ENCODE measurements at regions not wholly inside any gene's neighbourhood (a gene's known extent, or its start where the extent isn't known, plus 50 kb on each side); places are given as distances from the start of the nearest gene placed in this dataset.
A peak's percentile ranks its signal among the peaks of the same experiment; 100 is the strongest.

DNA sequence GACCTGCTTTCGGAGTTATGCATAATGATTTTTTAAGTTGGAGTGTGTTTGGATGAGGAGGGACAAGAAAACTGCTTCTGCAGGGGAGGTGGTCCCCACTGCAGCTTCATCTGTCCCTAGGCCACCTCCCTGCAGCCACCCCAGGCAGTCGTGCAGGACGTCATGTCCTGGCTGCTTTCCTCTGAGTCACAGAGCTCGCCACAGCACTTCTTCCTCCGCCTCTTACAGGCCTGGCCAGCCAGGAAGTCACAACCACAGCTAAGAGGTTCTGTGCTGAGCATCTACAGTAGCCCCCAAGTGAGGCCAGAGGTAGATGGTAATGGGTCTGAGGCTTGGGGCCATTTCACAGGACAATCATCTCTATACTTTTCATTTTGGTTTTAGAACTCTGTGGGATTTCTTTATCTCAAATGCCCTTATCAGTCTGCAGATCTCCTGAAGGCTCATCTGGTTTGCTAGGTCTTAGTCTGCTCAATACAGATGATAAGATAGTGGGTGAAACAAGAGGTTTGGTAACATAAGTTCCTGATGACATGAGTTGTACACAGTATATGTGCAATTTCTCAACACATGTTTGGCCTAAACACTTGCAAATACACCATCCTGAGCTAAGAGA is 106.4 kb downstream of the ARF6 start:
- Histone ChIP-seq H3K4me3 (no peak overlapping the region), H3K36me3 (no peaks in the 10 kb centered on the region), H3K4me1 (peaks cover 5 to 13% of the 10 kb centered on the region in 2 donors), H3K27ac (peak overlapping the region; percentile 85 to 87), H3K9me3 (no peaks in the 10 kb centered on the region), H3K27me3 (no peaks in the 10 kb centered on the region)
- intact Hi-C loops (cut with DNase I; ENCODE audit: low total_unique reads) = no loop called here
- TF ChIP-seq, protein P1, sequence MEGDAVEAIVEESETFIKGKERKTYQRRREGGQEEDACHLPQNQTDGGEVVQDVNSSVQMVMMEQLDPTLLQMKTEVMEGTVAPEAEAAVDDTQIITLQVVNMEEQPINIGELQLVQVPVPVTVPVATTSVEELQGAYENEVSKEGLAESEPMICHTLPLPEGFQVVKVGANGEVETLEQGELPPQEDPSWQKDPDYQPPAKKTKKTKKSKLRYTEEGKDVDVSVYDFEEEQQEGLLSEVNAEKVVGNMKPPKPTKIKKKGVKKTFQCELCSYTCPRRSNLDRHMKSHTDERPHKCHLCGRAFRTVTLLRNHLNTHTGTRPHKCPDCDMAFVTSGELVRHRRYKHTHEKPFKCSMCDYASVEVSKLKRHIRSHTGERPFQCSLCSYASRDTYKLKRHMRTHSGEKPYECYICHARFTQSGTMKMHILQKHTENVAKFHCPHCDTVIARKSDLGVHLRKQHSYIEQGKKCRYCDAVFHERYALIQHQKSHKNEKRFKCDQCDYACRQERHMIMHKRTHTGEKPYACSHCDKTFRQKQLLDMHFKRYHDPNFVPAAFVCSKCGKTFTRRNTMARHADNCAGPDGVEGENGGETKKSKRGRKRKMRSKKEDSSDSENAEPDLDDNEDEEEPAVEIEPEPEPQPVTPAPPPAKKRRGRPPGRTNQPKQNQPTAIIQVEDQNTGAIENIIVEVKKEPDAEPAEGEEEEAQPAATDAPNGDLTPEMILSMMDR (IDR thresholded peaks at IDR 0.05) = no peak
- TF ChIP-seq POLR2A (IDR thresholded peaks at IDR 0.05) = no peak
- peak; percentile 59 to 67 for DNase-seq

DNA sequence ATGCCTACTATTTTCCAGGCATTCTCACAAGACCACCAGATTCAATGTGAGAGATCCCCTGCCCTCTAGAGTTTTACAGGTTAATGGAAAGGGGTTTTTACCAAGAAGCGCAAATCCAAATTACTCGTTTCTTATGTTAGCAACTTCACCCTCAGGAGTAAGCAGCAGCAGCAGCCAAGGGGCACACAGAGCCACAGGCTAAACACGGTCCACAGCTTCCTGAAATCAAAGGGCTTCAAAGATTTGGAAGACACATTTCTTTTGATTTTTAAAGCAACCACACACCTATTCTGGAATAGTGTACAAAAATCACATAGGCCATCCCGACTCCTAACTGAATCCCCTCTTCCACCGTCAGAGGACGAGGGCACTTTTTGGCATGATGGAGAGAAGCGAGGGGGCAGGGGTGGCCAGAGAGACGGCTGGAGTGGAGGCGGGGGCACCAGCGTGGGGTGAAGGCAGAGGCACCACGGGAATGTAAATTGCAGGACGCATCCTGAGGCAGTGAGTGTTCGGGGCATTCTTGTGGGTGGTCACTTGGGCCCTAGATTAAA is 107.0 kb downstream of the ARF6 start:
- H3K4me1 ChIP-seq = peaks cover 5 to 13% of the 10 kb centered on the region in 2 donors
- TF ChIP-seq, protein P1 (IDR thresholded peaks at IDR 0.05) = no peak
- TF ChIP-seq POLR2A (IDR thresholded peaks at IDR 0.05) = no peak
- no peaks in the 10 kb centered on the region for H3K9me3 ChIP-seq
- intact Hi-C loops (cut with DNase I; ENCODE audit: low total_unique reads) = no loop called here
- no peak overlapping the region for H3K4me3 ChIP-seq
- H3K27me3 ChIP-seq = no peaks in the 10 kb centered on the region
- no peak for DNase-seq
- peak overlapping the region; percentile 85 to 87 for H3K27ac ChIP-seq
- H3K36me3 ChIP-seq = no peaks in the 10 kb centered on the region

DNA sequence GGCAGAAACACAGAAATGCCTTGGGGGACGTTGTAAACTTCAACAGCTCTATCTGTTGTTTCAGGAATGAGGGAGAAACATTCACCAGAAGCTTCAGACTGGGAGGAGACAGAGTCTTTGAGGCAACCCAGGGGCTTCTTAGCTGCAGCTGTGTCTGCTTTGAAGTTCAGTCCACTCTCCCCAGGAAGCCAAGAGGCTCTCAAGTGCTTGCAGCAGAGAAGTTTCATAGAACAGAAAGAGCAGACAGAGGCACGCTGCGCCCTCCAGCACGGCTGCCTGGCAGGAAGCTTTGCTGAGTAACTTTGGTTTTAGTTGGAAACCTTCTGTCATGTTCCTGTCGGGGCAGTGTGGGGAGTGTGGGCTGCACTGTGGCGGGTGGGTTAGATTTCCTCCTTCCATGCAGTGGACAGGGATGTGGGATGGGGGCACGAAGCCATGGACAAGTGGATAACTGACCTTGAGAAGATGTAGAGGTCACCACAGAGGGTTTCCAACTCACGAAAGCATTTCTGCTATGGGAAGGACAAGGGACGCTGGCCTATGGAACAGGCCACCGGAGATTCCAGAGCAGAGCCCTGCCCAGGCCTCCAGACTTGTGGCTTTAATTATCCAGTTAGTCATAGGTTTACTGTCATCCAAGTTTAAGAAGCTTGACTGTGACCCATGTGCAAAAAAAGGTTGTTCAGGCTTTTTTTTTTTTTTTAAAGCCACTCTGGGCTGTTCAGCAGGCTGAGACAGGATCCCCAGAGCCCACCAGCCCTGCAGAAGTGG is 107.7 kb downstream of the ARF6 start:
- intact Hi-C loops (cut with DNase I; ENCODE audit: low total_unique reads) = no loop called here
- DNase-seq = peak; percentile 62 to 68
- H3K4me3 ChIP-seq = no peak overlapping the region
- no peaks in the 10 kb centered on the region for H3K27me3 ChIP-seq
- H3K9me3 ChIP-seq = no peaks in the 10 kb centered on the region
- no peaks in the 10 kb centered on the region for H3K36me3 ChIP-seq
- TF ChIP-seq, protein P1 (IDR thresholded peaks at IDR 0.05) = no peak
- TF ChIP-seq POLR2A (IDR thresholded peaks at IDR 0.05) = no peak
- H3K4me1 ChIP-seq = peaks cover 5 to 13% of the 10 kb centered on the region in 2 donors
- H3K27ac ChIP-seq = peak overlapping the region; percentile 85 to 87

DNA sequence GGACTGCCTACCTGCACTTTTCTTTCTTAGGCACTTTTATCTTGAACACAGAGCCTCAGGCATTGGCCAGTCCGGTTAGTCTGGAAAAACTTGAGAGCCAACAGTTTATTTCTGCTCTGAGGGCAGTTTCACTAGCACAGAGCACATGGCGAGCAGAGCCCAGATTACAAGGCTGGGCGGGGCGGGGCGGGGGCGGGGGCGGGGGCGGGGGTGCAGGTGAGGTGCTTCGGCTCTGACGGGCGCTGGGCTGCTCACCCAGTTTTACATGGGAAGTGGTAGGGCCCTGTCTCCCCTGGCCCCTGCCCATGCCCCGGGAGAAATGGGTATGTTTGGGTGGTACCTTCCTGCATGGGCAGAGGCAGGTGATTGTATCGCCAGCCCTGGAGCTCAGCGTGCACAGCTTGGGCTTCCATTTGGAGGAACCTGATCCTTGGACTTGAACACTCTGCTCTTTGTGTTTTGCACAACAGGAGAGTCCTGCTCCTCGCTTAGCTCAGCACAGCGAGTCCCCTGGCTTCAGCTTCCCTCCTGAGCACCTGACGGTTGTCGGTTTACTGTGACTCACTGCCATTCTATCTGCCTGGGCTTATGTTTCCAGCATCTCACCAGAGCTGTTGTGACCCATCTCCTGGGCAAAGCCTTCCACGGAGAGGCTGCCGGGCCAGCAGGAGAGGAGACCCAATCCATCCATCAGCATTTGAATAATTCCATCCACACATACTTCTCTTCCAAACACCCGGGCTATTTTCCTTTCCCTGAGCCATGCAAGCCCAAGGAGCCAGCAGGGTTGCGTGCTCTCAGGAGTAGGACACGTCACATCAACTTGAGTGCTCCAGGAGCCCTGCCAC is 108.5 kb downstream of the ARF6 start:
- intact Hi-C loops (cut with DNase I; ENCODE audit: low total_unique reads) = no loop called here
- H3K27ac ChIP-seq = peak overlapping the region; percentile 85 to 87
- no peak overlapping the region for H3K4me3 ChIP-seq
- DNase-seq = peak; percentile 35 to 44
- H3K9me3 ChIP-seq = no peaks in the 10 kb centered on the region
- peaks cover 5 to 13% of the 10 kb centered on the region in 2 donors for H3K4me1 ChIP-seq
- TF ChIP-seq POLR2A (IDR thresholded peaks at IDR 0.05) = no peak
- TF ChIP-seq, protein P1 (IDR thresholded peaks at IDR 0.05) = no peak
- no peaks in the 10 kb centered on the region for H3K27me3 ChIP-seq
- H3K36me3 ChIP-seq = no peaks in the 10 kb centered on the region
